ENCODE measurements at regions not wholly inside any gene's neighbourhood (a gene's known extent, or its start where the extent isn't known, plus 50 kb on each side); places are given as distances from the start of the nearest gene placed in this dataset.

GRCh38 chr17:12422651-12423050, 243.0 kb upstream of the MYOCD start:
- no peak for DNase-seq
- peaks cover 6% of the 10 kb centered on the region in 2 experiments; a peak in 4 of 5 replicates for H3K9me3 Mint-ChIP-seq
- H3K4me3 Mint-ChIP-seq, result no peak overlapping the region
- Histone ChIP-seq H2BK12ac (ENCODE audit: insufficient read length, low read depth, low read length) (no peak overlapping the region), H3K27ac (ENCODE audit: insufficient read length, low read depth, low read length) (no peak overlapping the region), H3K27me3 (ENCODE audit: insufficient read depth, low read length) (no peaks in the 10 kb centered on the region), H4K5ac (ENCODE audit: insufficient read length, low read depth, low read length) (no peak overlapping the region), H3K4ac (ENCODE audit: low read depth, low read length) (no peak overlapping the region), H3K79me2 (ENCODE audit: insufficient read depth, low read length) (no peaks in the 10 kb centered on the region), H3K23ac (ENCODE audit: insufficient read length, low read depth, low read length) (no peak overlapping the region), H3K4me2 (ENCODE audit: insufficient read depth, insufficient read length, low read length) (no peak overlapping the region), H3K56ac (ENCODE audit: insufficient read length, low read depth, low read length) (no peak overlapping the region), H2BK5ac (ENCODE audit: insufficient read length, low read length) (no peak overlapping the region), H2AK5ac (ENCODE audit: insufficient read length, low read length) (no peak overlapping the region), H3K79me1 (ENCODE audit: insufficient read depth, low read depth, low read length, poor library complexity, severe bottlenecking) (no peaks in the 10 kb centered on the region), H2BK20ac (ENCODE audit: low read depth, low read length, poor library complexity, severe bottlenecking) (no peak overlapping the region), H3K18ac (ENCODE audit: insufficient read length, low read depth, low read length) (no peak overlapping the region), H3K9me3 (ENCODE audit: control insufficient read depth, low read depth, low read length) (no peaks in the 10 kb centered on the region), H3K9ac (ENCODE audit: extremely low read depth, insufficient read length, low read length) (no peak overlapping the region), H3K14ac (ENCODE audit: insufficient read depth, low read length) (no peak overlapping the region), H2AFZ (ENCODE audit: low read length) (no peak overlapping the region), H4K91ac (ENCODE audit: insufficient read length, low read depth, low read length) (no peak overlapping the region), H3T11ph (ENCODE audit: low read length) (no peak overlapping the region), H4K20me1 (ENCODE audit: control insufficient read depth, insufficient read depth, insufficient read length) (no peaks in the 10 kb centered on the region), H3K4me1 (ENCODE audit: insufficient read depth, low read length) (no peaks in the 10 kb centered on the region), H3K23me2 (ENCODE audit: insufficient read length, low read depth, low read length, poor library complexity, severe bottlenecking) (no peaks in the 10 kb centered on the region), H4K8ac (replicated peaks; ENCODE audit: insufficient read length, low read depth, low read length) (no peak overlapping the region), H2BK120ac (ENCODE audit: low read depth, low read length, poor library complexity, severe bottlenecking) (no peak overlapping the region), H2BK15ac (ENCODE audit: low read depth, low read length) (no peak overlapping the region)
- H3K27ac Mint-ChIP-seq, result no peak overlapping the region
- no peaks in the 10 kb centered on the region; a peak in 1 of 7 replicates for H3K36me3 Mint-ChIP-seq (ENCODE audit: insufficient read depth in 1 of 3, low read depth in 3 of 3)
- H3K4me1 Mint-ChIP-seq, result no peaks in the 10 kb centered on the region
- TF ChIP-seq CTCF (conservative IDR thresholded peaks at IDR 0.05), result no peak
- WGBS (ENCODE audit: extremely low coverage, insufficient read length, low lambda C conversion rate), result no CpG with 5 or more reads among the region's 13 CpGs
- peaks cover 2% of the 10 kb centered on the region; the same call in 1 of the 2 replicates for H3K27me3 Mint-ChIP-seq (ENCODE audit: low read depth)

All from H9 (cell line).